ENCODE measurements at regions not wholly inside any gene's neighbourhood (a gene's known extent, or its start where the extent isn't known, plus 50 kb on each side); places are given as distances from the start of the nearest gene placed in this dataset.

DNA sequence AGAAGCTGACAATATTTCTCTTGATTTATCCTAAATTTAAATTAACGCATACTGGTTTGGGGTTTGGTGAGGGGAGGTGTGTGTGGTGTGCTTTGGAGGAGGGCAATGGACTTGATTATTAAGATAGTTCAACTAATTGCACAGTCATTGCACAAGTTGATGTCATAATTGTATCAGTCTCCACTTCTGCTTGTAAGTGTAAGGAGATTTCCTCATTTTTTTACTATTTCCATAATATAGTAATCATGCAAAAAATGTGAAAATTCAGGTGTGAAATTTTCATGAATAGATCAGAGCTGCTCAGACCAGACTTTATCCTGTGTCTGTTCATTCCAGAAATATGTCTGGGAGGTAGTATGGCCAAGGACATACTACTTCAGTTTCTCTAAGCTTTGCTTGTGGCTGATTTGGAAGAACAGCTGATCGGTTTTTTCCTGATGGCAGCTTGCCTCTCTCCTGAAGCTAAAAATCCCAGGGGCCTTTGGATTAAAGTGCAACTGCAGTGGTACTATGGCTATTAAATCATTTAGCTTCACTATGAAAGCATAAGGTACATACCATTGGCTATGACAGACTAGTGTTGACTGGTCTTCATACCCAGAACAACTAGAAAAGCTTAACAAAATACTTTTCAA lies 201.8 kb upstream of the MIR17HG start:
- Histone ChIP-seq H3K4me1 (ENCODE audit: control insufficient read depth in 3 of 3, insufficient read depth in 2 of 3, low read depth in 1 of 3, low read length in 2 of 3) (no peaks in the 10 kb centered on the region), H3K27me3 (ENCODE audit: control insufficient read depth in 3 of 3, insufficient read depth in 3 of 3, low read length in 3 of 3) (no peaks in the 10 kb centered on the region), H3K36me3 (ENCODE audit: control insufficient read depth in 3 of 3, insufficient read depth in 2 of 3, low read depth in 1 of 3, low read length in 3 of 3) (no peaks in the 10 kb centered on the region), H3K4me3 (ENCODE audit: low read depth in 1 of 3, low read length in 3 of 3) (no peak overlapping the region), H3K9me3 (ENCODE audit: control insufficient read depth in 2 of 2, insufficient read depth in 1 of 2, low read depth in 1 of 2, low read length in 1 of 2) (no peaks in the 10 kb centered on the region), H3K27ac (ENCODE audit: low read depth in 1 of 3, low read length in 2 of 3) (no peak overlapping the region)
- no peak for DNase-seq
- 90 to 95% (median 90%) methylated on average over 2 of the region's 2 CpGs for WGBS, 3 donors
- FAIRE-seq = no peak

DNA sequence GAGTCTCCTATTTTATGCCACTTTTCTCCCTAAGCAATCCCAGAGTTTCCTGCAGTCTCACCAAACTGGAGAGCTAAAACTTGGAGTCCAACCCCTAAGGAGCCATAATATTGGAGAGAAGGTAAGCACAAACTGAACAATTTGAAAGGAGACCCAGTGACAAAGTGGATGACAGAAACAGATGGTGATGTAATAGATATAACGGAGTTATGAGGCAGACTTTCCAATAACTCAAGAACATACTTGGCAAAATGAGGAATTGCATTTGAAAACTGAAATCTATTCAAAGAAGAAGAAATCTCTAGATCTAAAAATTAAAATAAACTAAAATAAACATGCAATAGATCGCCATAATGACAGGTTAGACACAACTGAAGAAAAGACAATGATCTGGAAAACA lies 200.9 kb upstream of the MIR17HG start:
- FAIRE-seq = no peak
- H3K27me3 ChIP-seq (ENCODE audit: control insufficient read depth in 3 of 3, insufficient read depth in 3 of 3, low read length in 3 of 3) = no peaks in the 10 kb centered on the region
- no peak overlapping the region for H3K4me3 ChIP-seq (ENCODE audit: low read depth in 1 of 3, low read length in 3 of 3)
- 71 to 90% (median 79%) methylated on average over 2 of the region's 2 CpGs for WGBS, 3 donors
- H3K36me3 ChIP-seq (ENCODE audit: control insufficient read depth in 3 of 3, insufficient read depth in 2 of 3, low read depth in 1 of 3, low read length in 3 of 3) = no peaks in the 10 kb centered on the region
- no peaks in the 10 kb centered on the region for H3K9me3 ChIP-seq (ENCODE audit: control insufficient read depth in 2 of 2, insufficient read depth in 1 of 2, low read depth in 1 of 2, low read length in 1 of 2)
- no peak for DNase-seq
- H3K4me1 ChIP-seq (ENCODE audit: control insufficient read depth in 3 of 3, insufficient read depth in 2 of 3, low read depth in 1 of 3, low read length in 2 of 3) = no peaks in the 10 kb centered on the region
- no peak overlapping the region for H3K27ac ChIP-seq (ENCODE audit: low read depth in 1 of 3, low read length in 2 of 3)

DNA sequence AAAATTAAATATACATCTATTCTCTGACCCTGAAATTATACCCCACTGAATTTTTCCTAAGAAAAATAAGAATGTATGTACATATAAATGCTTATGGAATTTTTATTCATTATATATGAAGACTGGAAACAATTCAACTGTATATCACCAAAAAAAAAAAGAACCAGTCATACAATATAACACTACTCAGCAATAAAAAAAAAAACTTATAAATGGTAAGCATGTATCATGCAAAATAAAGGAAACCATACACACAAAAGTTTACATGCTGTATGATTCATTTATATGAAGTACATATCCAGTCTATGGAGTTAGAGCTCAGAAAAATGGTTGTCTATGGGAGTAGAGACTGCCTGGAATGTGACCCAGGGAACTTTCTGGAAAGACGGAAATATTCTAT lies 199.4 kb upstream of the MIR17HG start:
- WGBS, 3 donors = 80 to 97% (median 91%) methylated on average over 1 of the region's 1 CpG

DNA sequence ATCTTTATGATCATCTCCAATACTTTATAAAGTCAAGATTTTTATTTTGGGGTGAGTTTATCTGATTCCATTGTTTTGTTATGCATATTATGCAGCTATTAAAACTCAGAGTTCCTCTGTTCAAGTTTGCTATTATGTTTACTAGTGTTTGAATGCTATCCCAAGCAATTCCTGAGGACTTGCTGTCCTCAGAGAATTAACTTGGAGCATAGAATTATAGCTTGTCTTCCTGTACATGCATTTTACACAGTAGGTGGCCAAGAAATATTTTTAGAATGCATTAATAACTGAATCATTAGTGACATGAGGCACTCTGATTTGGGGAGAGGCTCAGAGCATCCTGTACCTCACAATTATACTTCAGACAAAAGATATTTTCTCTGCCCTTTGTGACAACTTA lies 195.6 kb upstream of the MIR17HG start:
- no peaks in the 10 kb centered on the region for H3K9me3 ChIP-seq (ENCODE audit: control insufficient read depth in 2 of 2, insufficient read depth in 1 of 2, low read depth in 1 of 2, low read length in 1 of 2)
- DNase-seq (no peak), FAIRE-seq (no peak)
- no peaks in the 10 kb centered on the region for H3K27me3 ChIP-seq (ENCODE audit: control insufficient read depth in 3 of 3, insufficient read depth in 3 of 3, low read length in 3 of 3)
- H3K4me3 ChIP-seq (ENCODE audit: low read depth in 1 of 3, low read length in 3 of 3) = no peak overlapping the region
- H3K27ac ChIP-seq (ENCODE audit: low read depth in 1 of 3, low read length in 2 of 3) = no peak overlapping the region
- no peaks in the 10 kb centered on the region for H3K36me3 ChIP-seq (ENCODE audit: control insufficient read depth in 3 of 3, insufficient read depth in 2 of 3, low read depth in 1 of 3, low read length in 3 of 3)
- peaks cover 0 to 11% (median 0%) of the 10 kb centered on the region in 3 donors for H3K4me1 ChIP-seq (ENCODE audit: control insufficient read depth in 3 of 3, insufficient read depth in 2 of 3, low read depth in 1 of 3, low read length in 2 of 3)

More for the DNA sequence above, 199.4 kb upstream of the MIR17HG start:
- Histone ChIP-seq H3K27me3 (ENCODE audit: control insufficient read depth in 3 of 3, insufficient read depth in 3 of 3, low read length in 3 of 3) (no peaks in the 10 kb centered on the region), H3K27ac (ENCODE audit: low read depth in 1 of 3, low read length in 2 of 3) (no peak overlapping the region), H3K4me1 (ENCODE audit: control insufficient read depth in 3 of 3, insufficient read depth in 2 of 3, low read depth in 1 of 3, low read length in 2 of 3) (no peaks in the 10 kb centered on the region), H3K4me3 (ENCODE audit: low read depth in 1 of 3, low read length in 3 of 3) (no peak overlapping the region), H3K36me3 (ENCODE audit: control insufficient read depth in 3 of 3, insufficient read depth in 2 of 3, low read depth in 1 of 3, low read length in 3 of 3) (no peaks in the 10 kb centered on the region), H3K9me3 (ENCODE audit: control insufficient read depth in 2 of 2, insufficient read depth in 1 of 2, low read depth in 1 of 2, low read length in 1 of 2) (no peaks in the 10 kb centered on the region)
- DNase-seq (no peak), FAIRE-seq (no peak)

DNA sequence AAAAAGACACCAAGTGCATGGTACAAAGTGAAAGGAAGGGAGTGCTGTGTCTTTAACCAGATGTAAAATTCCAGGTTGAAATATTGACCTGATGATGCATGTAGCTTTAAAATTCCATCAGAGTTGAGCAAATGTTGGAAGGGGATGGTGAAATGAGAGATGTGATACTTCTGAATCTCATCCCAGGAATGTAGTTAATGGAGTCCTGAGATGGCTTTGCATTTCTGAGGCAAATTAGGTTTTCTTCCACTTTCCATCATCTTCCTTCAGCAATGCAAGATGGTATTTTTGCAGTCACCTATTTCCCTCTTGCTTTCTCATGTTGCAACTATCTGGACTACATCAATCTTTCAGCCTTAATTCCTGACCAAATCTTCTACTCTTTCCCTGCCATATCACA lies 194.1 kb upstream of the MIR17HG start:
- Histone ChIP-seq H3K4me1 (ENCODE audit: control insufficient read depth in 3 of 3, insufficient read depth in 2 of 3, low read depth in 1 of 3, low read length in 2 of 3) (peaks cover 0 to 11% (median 0%) of the 10 kb centered on the region in 3 donors), H3K9me3 (ENCODE audit: control insufficient read depth in 2 of 2, insufficient read depth in 1 of 2, low read depth in 1 of 2, low read length in 1 of 2) (no peaks in the 10 kb centered on the region), H3K4me3 (ENCODE audit: low read depth in 1 of 3, low read length in 3 of 3) (no peak overlapping the region), H3K27ac (ENCODE audit: low read depth in 1 of 3, low read length in 2 of 3) (no peak overlapping the region), H3K36me3 (ENCODE audit: control insufficient read depth in 3 of 3, insufficient read depth in 2 of 3, low read depth in 1 of 3, low read length in 3 of 3) (no peaks in the 10 kb centered on the region), H3K27me3 (ENCODE audit: control insufficient read depth in 3 of 3, insufficient read depth in 3 of 3, low read length in 3 of 3) (no peaks in the 10 kb centered on the region)
- FAIRE-seq (no peak), DNase-seq (no peak)

DNA sequence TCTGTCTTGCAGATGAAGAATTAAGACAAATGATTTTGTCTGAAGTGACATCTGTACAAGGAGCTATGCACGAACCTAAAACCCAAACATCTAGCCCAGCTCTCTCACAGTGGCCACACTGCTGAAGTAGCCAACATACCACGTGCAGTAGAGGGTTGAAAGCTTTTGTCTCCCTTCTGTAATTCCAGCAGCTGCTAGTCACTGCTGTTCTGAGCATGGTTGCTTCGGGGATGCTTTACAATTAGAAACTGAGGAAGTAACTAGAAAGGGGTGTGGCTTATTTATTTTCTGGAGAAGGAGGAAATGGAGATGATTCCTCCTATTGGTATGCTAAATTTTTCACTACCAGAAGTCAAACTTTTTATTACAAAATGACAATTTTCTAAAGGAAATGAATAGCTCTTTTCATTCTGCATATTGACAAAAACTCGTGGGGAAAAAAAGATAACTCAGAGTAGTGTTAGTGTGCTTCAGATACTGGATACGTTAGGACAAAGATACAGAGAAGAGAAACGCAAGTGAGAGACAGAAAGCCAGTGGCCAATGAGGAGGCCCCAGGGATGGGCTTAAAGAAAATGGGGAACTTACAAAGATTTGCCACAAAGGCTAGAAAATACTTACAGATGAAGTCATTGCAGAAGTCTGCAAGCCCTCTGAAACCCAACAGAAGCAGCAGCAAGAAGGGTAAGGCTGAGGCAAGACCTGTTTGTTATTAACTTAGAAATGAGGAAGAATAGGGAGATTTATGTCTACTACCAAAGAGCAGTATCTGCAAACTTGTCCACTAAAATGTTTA lies 192.7 kb upstream of the MIR17HG start:
- Histone ChIP-seq H3K27me3 (ENCODE audit: control insufficient read depth in 3 of 3, insufficient read depth in 3 of 3, low read length in 3 of 3) (no peaks in the 10 kb centered on the region), H3K4me3 (ENCODE audit: low read depth in 1 of 3, low read length in 3 of 3) (no peak overlapping the region), H3K36me3 (ENCODE audit: control insufficient read depth in 3 of 3, insufficient read depth in 2 of 3, low read depth in 1 of 3, low read length in 3 of 3) (no peaks in the 10 kb centered on the region), H3K27ac (ENCODE audit: low read depth in 1 of 3, low read length in 2 of 3) (peak overlapping the region in 1 of 3 donors; percentile 31), H3K9me3 (ENCODE audit: control insufficient read depth in 2 of 2, insufficient read depth in 1 of 2, low read depth in 1 of 2, low read length in 1 of 2) (no peaks in the 10 kb centered on the region), H3K4me1 (ENCODE audit: control insufficient read depth in 3 of 3, insufficient read depth in 2 of 3, low read depth in 1 of 3, low read length in 2 of 3) (peaks cover 0 to 11% (median 0%) of the 10 kb centered on the region in 3 donors)
- FAIRE-seq (no peak), DNase-seq (no peak)
- 58 to 69% (median 64%) methylated on average over 6 of the region's 6 CpGs for WGBS, 3 donors

DNA sequence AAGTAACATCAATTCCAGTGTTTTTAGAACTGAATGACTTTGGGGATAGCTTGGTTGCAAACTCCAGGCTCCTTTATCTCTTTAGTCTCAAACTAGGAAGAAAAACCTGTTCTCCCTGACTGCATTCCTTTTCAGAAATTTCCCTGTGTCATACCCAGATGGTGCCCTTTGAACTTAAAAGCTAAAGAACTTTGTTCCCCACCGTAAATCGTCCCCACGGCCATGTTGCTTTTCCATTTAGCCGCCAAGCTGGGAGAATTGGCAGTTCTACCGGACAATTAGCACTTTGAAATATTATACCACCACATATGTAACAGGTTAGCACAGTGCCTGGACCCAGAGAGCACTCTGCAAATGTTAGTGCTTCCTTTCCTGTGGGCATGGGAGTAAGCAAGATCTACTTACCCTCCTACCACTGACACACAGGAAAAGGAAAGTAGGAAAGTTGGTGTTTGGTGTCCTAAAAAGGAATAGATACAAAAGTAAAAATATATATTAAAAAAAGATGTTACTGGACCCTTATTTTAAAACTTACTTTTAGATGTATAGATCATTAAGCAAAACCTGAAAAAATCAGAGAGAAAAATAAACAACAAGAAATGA lies 191.9 kb upstream of the MIR17HG start:
- H3K27ac ChIP-seq (ENCODE audit: low read depth in 1 of 3, low read length in 2 of 3) = peak overlapping the region in 1 of 3 donors; percentile 49
- DNase-seq (peak; percentile 72 to 89), FAIRE-seq (no peak)
- H3K9me3 ChIP-seq (ENCODE audit: control insufficient read depth in 2 of 2, insufficient read depth in 1 of 2, low read depth in 1 of 2, low read length in 1 of 2) = no peaks in the 10 kb centered on the region
- H3K4me1 ChIP-seq (ENCODE audit: control insufficient read depth in 3 of 3, insufficient read depth in 2 of 3, low read depth in 1 of 3, low read length in 2 of 3) = peaks cover 0 to 11% (median 0%) of the 10 kb centered on the region in 3 donors
- no peak overlapping the region for H3K4me3 ChIP-seq (ENCODE audit: low read depth in 1 of 3, low read length in 3 of 3)
- H3K36me3 ChIP-seq (ENCODE audit: control insufficient read depth in 3 of 3, insufficient read depth in 2 of 3, low read depth in 1 of 3, low read length in 3 of 3) = no peaks in the 10 kb centered on the region
- 13 to 51% (median 23%) methylated on average over 5 of the region's 5 CpGs for WGBS, 3 donors
- no peaks in the 10 kb centered on the region for H3K27me3 ChIP-seq (ENCODE audit: control insufficient read depth in 3 of 3, insufficient read depth in 3 of 3, low read length in 3 of 3)

DNA sequence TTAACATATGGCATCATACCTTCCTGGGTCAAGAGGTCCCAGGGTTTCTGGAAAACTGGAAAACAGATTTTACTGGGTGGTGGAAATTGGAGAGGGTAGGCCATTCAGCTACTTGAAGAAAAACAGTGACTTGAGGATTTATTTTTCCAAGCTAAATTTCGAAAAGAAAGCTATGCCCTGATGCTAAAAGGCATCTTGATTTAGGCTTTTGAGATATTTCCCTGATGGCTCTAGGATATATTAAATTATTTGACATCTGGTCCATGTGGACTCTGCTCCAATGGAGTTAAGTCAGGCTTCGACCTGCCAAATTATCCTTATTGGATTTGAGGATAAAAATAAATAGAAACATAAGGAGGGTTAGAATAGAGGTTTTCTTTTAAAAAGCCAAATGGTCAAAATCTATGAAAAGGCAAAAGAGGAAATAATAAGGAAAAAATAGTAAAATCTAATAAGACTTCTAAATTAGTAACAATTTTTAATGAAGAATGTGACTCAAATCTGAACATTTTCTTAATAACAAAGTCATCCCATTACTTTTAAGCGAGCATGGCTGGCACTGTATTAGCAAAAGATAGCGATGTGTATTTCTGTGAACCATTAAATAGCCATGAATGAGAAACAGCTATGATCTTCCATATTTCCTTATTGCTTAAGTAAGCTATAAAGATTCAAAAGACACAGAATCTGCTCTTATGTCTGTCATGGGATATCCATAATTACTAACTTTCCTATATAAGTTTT lies 190.0 kb upstream of the MIR17HG start:
- Histone ChIP-seq H3K36me3 (ENCODE audit: control insufficient read depth in 3 of 3, insufficient read depth in 2 of 3, low read depth in 1 of 3, low read length in 3 of 3) (no peaks in the 10 kb centered on the region), H3K4me1 (ENCODE audit: control insufficient read depth in 3 of 3, insufficient read depth in 2 of 3, low read depth in 1 of 3, low read length in 2 of 3) (peaks cover 0 to 11% (median 0%) of the 10 kb centered on the region in 3 donors), H3K4me3 (ENCODE audit: low read depth in 1 of 3, low read length in 3 of 3) (no peak overlapping the region), H3K9me3 (ENCODE audit: control insufficient read depth in 2 of 2, insufficient read depth in 1 of 2, low read depth in 1 of 2, low read length in 1 of 2) (no peaks in the 10 kb centered on the region), H3K27ac (ENCODE audit: low read depth in 1 of 3, low read length in 2 of 3) (no peak overlapping the region), H3K27me3 (ENCODE audit: control insufficient read depth in 3 of 3, insufficient read depth in 3 of 3, low read length in 3 of 3) (no peaks in the 10 kb centered on the region)
- FAIRE-seq (no peak), DNase-seq (no peak)
- WGBS, 3 donors = 66 to 76% (median 72%) methylated on average over 4 of the region's 4 CpGs

All from small intestine (tissue), 7 donors.